ENCODE measurements at regions not wholly inside any gene's neighbourhood (a gene's known extent, or its start where the extent isn't known, plus 50 kb on each side); places are given as distances from the start of the nearest gene placed in this dataset.

- no peaks in the 10 kb centered on the region for H3K36me3 ChIP-seq
- no peaks in the 10 kb centered on the region for H3K27me3 ChIP-seq
- intact Hi-C loops (cut with DNase I), result no loop called here
- H3K4me1 ChIP-seq, result no peaks in the 10 kb centered on the region
- no peak for DNase-seq
- H3K9me3 ChIP-seq, result no peaks in the 10 kb centered on the region
- no peak for ATAC-seq
- H3K4me3 ChIP-seq, result no peak overlapping the region
- H3K27ac ChIP-seq, result no peak overlapping the region
- no peak for TF ChIP-seq CTCF (IDR thresholded peaks at IDR 0.05)
Observed at GRCh38 chr9:74348777-74349176, 148.4 kb upstream of the RORB start.

GRCh38 chr9:74355107-74355506 is 142.0 kb upstream of the RORB start:
- DNase-seq (no peak), ATAC-seq (no peak)
- no peaks in the 10 kb centered on the region for H3K4me1 ChIP-seq
- no peak for TF ChIP-seq CTCF (IDR thresholded peaks at IDR 0.05)
- no peaks in the 10 kb centered on the region for H3K27me3 ChIP-seq
- H3K36me3 ChIP-seq, result no peaks in the 10 kb centered on the region
- intact Hi-C loops (cut with DNase I), result no loop called here
- no peak overlapping the region for H3K4me3 ChIP-seq
- no peaks in the 10 kb centered on the region for H3K9me3 ChIP-seq
- no peak overlapping the region for H3K27ac ChIP-seq

- H3K4me1 ChIP-seq, result no peaks in the 10 kb centered on the region
- no peak overlapping the region for H3K27ac ChIP-seq
- no peaks in the 10 kb centered on the region for H3K9me3 ChIP-seq
- no peak for TF ChIP-seq CTCF (IDR thresholded peaks at IDR 0.05)
- intact Hi-C loops (cut with DNase I), result no loop called here
- H3K36me3 ChIP-seq, result no peaks in the 10 kb centered on the region
- no peaks in the 10 kb centered on the region for H3K27me3 ChIP-seq
- ATAC-seq (no peak), DNase-seq (no peak)
- H3K4me3 ChIP-seq, result no peak overlapping the region
Observed at GRCh38 chr9:74357577-74357976, 139.6 kb upstream of the RORB start.

GRCh38 chr9:74358959-74359358 is 138.2 kb upstream of the RORB start:
- intact Hi-C loops (cut with DNase I), result no loop called here

GRCh38 chr9:74361508-74361907 is 135.6 kb upstream of the RORB start:
- DNase-seq, result no peak

More at GRCh38 chr9:74358959-74359358, 138.2 kb upstream of the RORB start:
- Histone ChIP-seq H3K9me3 (no peaks in the 10 kb centered on the region), H3K27me3 (no peaks in the 10 kb centered on the region), H3K4me3 (no peak overlapping the region), H3K4me1 (no peaks in the 10 kb centered on the region), H3K27ac (no peak overlapping the region), H3K36me3 (no peaks in the 10 kb centered on the region)
- no peak for TF ChIP-seq CTCF (IDR thresholded peaks at IDR 0.05)
- no peak for DNase-seq
- ATAC-seq, result no peak

More at GRCh38 chr9:74361508-74361907, 135.6 kb upstream of the RORB start:
- Histone ChIP-seq H3K9me3 (no peaks in the 10 kb centered on the region), H3K27ac (no peak overlapping the region), H3K27me3 (no peaks in the 10 kb centered on the region), H3K36me3 (no peaks in the 10 kb centered on the region), H3K4me3 (no peak overlapping the region), H3K4me1 (no peaks in the 10 kb centered on the region)
- no peak for ATAC-seq
- intact Hi-C loops (cut with DNase I), result no loop called here
- no peak for TF ChIP-seq CTCF (IDR thresholded peaks at IDR 0.05)
